Smooth muscle cell (in vitro differentiated cells): ENCODE measurements at regions not wholly inside any gene's neighbourhood (a gene's known extent, or its start where the extent isn't known, plus 50 kb on each side); places are given as distances from the start of the nearest gene placed in this dataset.

Source experiments
- DNase-seq: peaks from one replicate; lab custom pipeline; 2025; ENCODE audit not compliant: unreplicated experiment; lab: John Stamatoyannopoulos, UW
- H2AFZ ChIP-seq: fragments of 200-600 bp; sonication (generic); 2 replicates; pipeline ENCODE4 v1.6.0; 2016; ENCODE audit warnings: antibody characterized with exemption, low read depth, mild to moderate bottlenecking
- H3F3A ChIP-seq: fragments of 200-600 bp; sonication (generic); 2 replicates; pipeline ENCODE4 v1.6.0; 2017; ENCODE audit warnings: antibody characterized with exemption, low read depth
- H3K27ac ChIP-seq: fragments of 200-600 bp; sonication (generic); 2 replicates; pipeline ENCODE4 v1.5.1; 2016; ENCODE audit warnings: low read depth, mild to moderate bottlenecking
- H3K27me3 ChIP-seq: fragments of 200-600 bp; sonication (generic); 2 replicates; pipeline ENCODE4 v1.6.1; 2016; ENCODE audit warnings: low read depth, mild to moderate bottlenecking
- H3K36me3 ChIP-seq: fragments of 200-600 bp; sonication (generic); 2 replicates; pipeline ENCODE4 v1.5.1; 2016; ENCODE audit warnings: low read depth
- H3K4me1 ChIP-seq: fragments of 200-600 bp; sonication (generic); 2 replicates; pipeline ENCODE4 v1.5.1; 2016; ENCODE audit warnings: low read depth
- H3K4me2 ChIP-seq: fragments of 200-600 bp; sonication (generic); 2 replicates; pipeline ENCODE4 v1.6.0; 2016; ENCODE audit warnings: mild to moderate bottlenecking
- H3K4me3 ChIP-seq: fragments of 200-600 bp; sonication (generic); 2 replicates; pipeline ENCODE4 v1.5.1; 2016; ENCODE audit warnings: mild to moderate bottlenecking
- H3K79me2 ChIP-seq: fragments of 200-600 bp; sonication (generic); 2 replicates; pipeline ENCODE4 v1.6.0; 2016; ENCODE audit warnings: low read depth, mild to moderate bottlenecking
- H3K9ac ChIP-seq: fragments of 200-600 bp; sonication (generic); 2 replicates; pipeline ENCODE4 v1.6.0; 2016; ENCODE audit warnings: low read depth
- H3K9me3 ChIP-seq: fragments of 200-600 bp; sonication (generic); replicated peaks from 2 replicates; pipeline ENCODE4 v1.5.1; 2016; ENCODE audit warnings: low read depth
- H4K20me1 ChIP-seq: fragments of 200-600 bp; sonication (generic); 2 replicates; pipeline ENCODE4 v1.6.0; 2016; ENCODE audit warnings: low read depth
- CTCF ChIP-seq: fragments of 200-600 bp; sonication (generic); IDR thresholded peaks from 2 replicates; pipeline ENCODE4 v1.5.1; 2017; ENCODE audit warnings: borderline replicate concordance, mild to moderate bottlenecking, antibody characterized with exemption; ENCODE audit not compliant: insufficient read depth, poor library complexity, severe bottlenecking
- whole genome bisulfite sequencing: methylation state at CpG from one replicate; pipeline ENCODE4 v1.1.7; 2016; ENCODE audit warnings: low lambda C conversion rate; 5-methylcytosine and 5-hydroxymethylcytosine counted together

- Histone ChIP-seq H3F3A (no peaks in the 10 kb centered on the region), H3K4me3 (no peak overlapping the region), H3K27me3 (no peaks in the 10 kb centered on the region), H2AFZ (no peak overlapping the region), H3K9ac (no peak overlapping the region), H3K79me2 (no peaks in the 10 kb centered on the region), H3K4me1 (no peaks in the 10 kb centered on the region), H3K9me3 (no peaks in the 10 kb centered on the region), H3K4me2 (no peak overlapping the region), H3K36me3 (no peaks in the 10 kb centered on the region), H3K27ac (no peak overlapping the region), H4K20me1 (no peaks in the 10 kb centered on the region)
- TF ChIP-seq CTCF: no peak
- DNase-seq: no peak
- WGBS: 80% methylated on average over 1 of the region's 1 CpG
Measured at GRCh38 chr9:10674586-10674985, 61.8 kb upstream of the PTPRD start.

GRCh38 chr9:10678010-10678409, 65.2 kb upstream of the PTPRD start:
- no peak overlapping the region for H3K9ac ChIP-seq
- H3K79me2 ChIP-seq: no peaks in the 10 kb centered on the region
- no peak for TF ChIP-seq CTCF
- no peaks in the 10 kb centered on the region for H3F3A ChIP-seq
- 88% methylated on average over 4 of the region's 4 CpGs for WGBS
- H3K9me3 ChIP-seq: no peaks in the 10 kb centered on the region
- no peak overlapping the region for H3K4me2 ChIP-seq
- no peak for DNase-seq
- peak overlapping the region; percentile 0 for H2AFZ ChIP-seq
- no peak overlapping the region for H3K27ac ChIP-seq
- no peaks in the 10 kb centered on the region for H4K20me1 ChIP-seq
- no peaks in the 10 kb centered on the region for H3K27me3 ChIP-seq
- H3K36me3 ChIP-seq: no peaks in the 10 kb centered on the region
- no peaks in the 10 kb centered on the region for H3K4me1 ChIP-seq
- H3K4me3 ChIP-seq: no peak overlapping the region

- DNase-seq: no peak
- no peak overlapping the region for H3K9ac ChIP-seq
- no peak overlapping the region for H3K4me3 ChIP-seq
- peak overlapping the region; percentile 0 for H2AFZ ChIP-seq
- H3K4me2 ChIP-seq: peak overlapping the region; percentile 6
- H3K36me3 ChIP-seq: no peaks in the 10 kb centered on the region
- no peaks in the 10 kb centered on the region for H3K9me3 ChIP-seq
- no peaks in the 10 kb centered on the region for H3K4me1 ChIP-seq
- no peak for TF ChIP-seq CTCF
- no peak overlapping the region for H3K27ac ChIP-seq
- no peaks in the 10 kb centered on the region for H3K27me3 ChIP-seq
- no peaks in the 10 kb centered on the region for H4K20me1 ChIP-seq
- H3F3A ChIP-seq: no peaks in the 10 kb centered on the region
- H3K79me2 ChIP-seq: no peaks in the 10 kb centered on the region
- 97% methylated on average over 1 of the region's 1 CpG for WGBS
Measured at GRCh38 chr9:10678790-10679189, 66.0 kb upstream of the PTPRD start.

GRCh38 chr9:10686943-10687342, 74.1 kb upstream of the PTPRD start:
- H4K20me1 ChIP-seq: no peaks in the 10 kb centered on the region
- 87% methylated on average over 2 of the region's 2 CpGs for WGBS
- no peak for TF ChIP-seq CTCF
- no peaks in the 10 kb centered on the region for H3K36me3 ChIP-seq
- no peak overlapping the region for H3K4me3 ChIP-seq
- peaks cover 17% of the 10 kb centered on the region for H3K27me3 ChIP-seq
- no peaks in the 10 kb centered on the region for H3F3A ChIP-seq
- no peak overlapping the region for H3K27ac ChIP-seq
- no peak overlapping the region for H2AFZ ChIP-seq
- no peaks in the 10 kb centered on the region for H3K4me1 ChIP-seq
- H3K79me2 ChIP-seq: no peaks in the 10 kb centered on the region
- DNase-seq: no peak
- H3K9ac ChIP-seq: no peak overlapping the region
- H3K9me3 ChIP-seq: no peaks in the 10 kb centered on the region
- no peak overlapping the region for H3K4me2 ChIP-seq
